HCT116 (cell line): ENCODE measurements at regions not wholly inside any gene's neighbourhood (a gene's known extent, or its start where the extent isn't known, plus 50 kb on each side); places are given as distances from the start of the nearest gene placed in this dataset.

Experiments
- ATAC-seq: fragments of 200-7000 bp; cut with Tn5 transposase; 2 replicates; pipeline ENCODE4 v1.9.1; 2020; ENCODE audit warnings: mild to moderate bottlenecking, moderate library complexity
- BruUV-seq: library from RNA; stranded (reverse); fragments of 400-500 nt; replicated peaks from 2 replicates; lab custom pipeline; 2021; lab: Mats Ljungman, UMichigan
- CTCF ChIA-PET: fragments of 300-600 bp; sonication (Branson Sonifier 250); formaldehyde crosslinking; loops from one replicate; lab custom pipeline; 2021; ENCODE audit warnings: antibody characterized with exemption; lab: Charles Lee
- POLR2A ChIA-PET: fragments of 300-600, 350-600 bp; sonication (Branson Sonifier 250); formaldehyde crosslinking; loops from one replicate; lab custom pipeline; 2021; ENCODE audit warnings: antibody characterized with exemption; lab: Charles Lee
- RAD21 ChIA-PET, 2 experiments: fragments of 300-600 bp; sonication (Branson Sonifier 250); formaldehyde crosslinking; loops; one replicate each; lab custom pipeline; 2023; ENCODE audit warnings: low total read pairs in 2 of 2; ENCODE audit not compliant: uncharacterized antibody in 2 of 2, unreplicated experiment in 2 of 2, low non-redundant PET in 1 of 2; lab: Charles Lee
- DNase-seq: peaks from one replicate; pipeline ENCODE4 v3.0.0-alpha.2; 2010; ENCODE audit warnings: low read depth, low spot score
- H2AFZ ChIP-seq: fragments of 200-600 bp; shearing (Covaris generic), sonication (generic); 2 replicates; pipeline ENCODE4 v1.6.1; 2017; ENCODE audit warnings: low read depth, mixed run types, mixed read lengths, antibody characterized with exemption, low read length; ENCODE audit not compliant: poor library complexity, severe bottlenecking
- H3K27ac ChIP-seq: 2 replicates; pipeline ENCODE4 v1.5.1; 2012; ENCODE audit warnings: low read depth, low read length
- H3K27me3 ChIP-seq: fragments of 200-600 bp; sonication (generic); 2 replicates; pipeline ENCODE4 v1.6.1; 2016; ENCODE audit warnings: mixed run types, low read length, mixed read lengths; ENCODE audit not compliant: insufficient read depth
- H3K36me3 ChIP-seq, 2 experiments: fragments of 200-500 bp in 1 of 2; fragments of 200-600 bp in 1 of 2; sonication (Bioruptor generic) in 1 of 2; sonication (generic) in 1 of 2; 2 replicates each; pipeline versions ENCODE4 v1.5.1 to v1.6.1; 2014 to 2016; ENCODE audit warnings: low read length in 2 of 2, inconsistent platforms in 1 of 2, mixed read lengths in 1 of 2, mixed run types in 1 of 2; ENCODE audit not compliant: insufficient read depth in 2 of 2, control insufficient read depth in 1 of 2
- H3K4me1 ChIP-seq, 2 experiments: fragments of 200-600 bp in 1 of 2; sonication (generic) in 1 of 2; 2 replicates each; pipeline versions ENCODE4 v1.5.1 to v1.6.1; 2012 to 2017; ENCODE audit warnings: low read length in 2 of 2, inconsistent platforms in 1 of 2, mild to moderate bottlenecking in 1 of 2, mixed read lengths in 1 of 2, mixed run types in 1 of 2, moderate library complexity in 1 of 2; ENCODE audit not compliant: insufficient read depth in 2 of 2, control insufficient read depth in 1 of 2
- H3K4me2 ChIP-seq: fragments of 200-600 bp; sonication (generic); 2 replicates; pipeline ENCODE4 v1.6.1; 2017; ENCODE audit warnings: mixed run types, low read length, mixed read lengths
- H3K4me3 ChIP-seq, 2 experiments: fragments of 200-600 bp in 1 of 2; sonication (generic) in 1 of 2; replicated peaks in 1 of 2; 2 replicates each; pipeline ENCODE4 v1.5.1; 2011 to 2016; ENCODE audit warnings: low read length in 2 of 2, control low read depth in 1 of 2, low read depth in 1 of 2, mild to moderate bottlenecking in 1 of 2, mixed read lengths in 1 of 2, mixed run types in 1 of 2
- H3K79me2 ChIP-seq: fragments of 200-600 bp; sonication (generic); 2 replicates; pipeline ENCODE4 v1.6.1; 2017; ENCODE audit warnings: mild to moderate bottlenecking, mixed run types, low read length, moderate library complexity, mixed read lengths; ENCODE audit not compliant: insufficient read depth
- H3K9ac ChIP-seq: fragments of 200-600 bp; sonication (generic); 2 replicates; pipeline ENCODE4 v1.6.1; 2016; ENCODE audit warnings: low read length, mixed read lengths
- H3K9me2 ChIP-seq: fragments of 200-600 bp; sonication (generic), shearing (Covaris generic); 2 replicates; pipeline ENCODE4 v1.6.1; 2017; ENCODE audit warnings: mixed run types, mild to moderate bottlenecking, moderate library complexity; ENCODE audit not compliant: insufficient read depth
- H3K9me3 ChIP-seq, 2 experiments: fragments of 200-500 bp in 1 of 2; fragments of 200-600 bp in 1 of 2; sonication (Bioruptor generic) in 1 of 2; sonication (generic) in 1 of 2; 2 replicates each; pipeline ENCODE4 v1.6.1; 2014 to 2017; ENCODE audit warnings: low read length in 2 of 2, mixed read lengths in 2 of 2, inconsistent platforms in 1 of 2, low read depth in 1 of 2, mild to moderate bottlenecking in 1 of 2, mixed run types in 1 of 2, moderate library complexity in 1 of 2; ENCODE audit not compliant: control insufficient read depth in 1 of 2, insufficient read depth in 1 of 2
- H4K20me1 ChIP-seq: fragments of 200-600 bp; sonication (generic), shearing (Covaris generic); 2 replicates; pipeline ENCODE4 v1.6.1; 2017; ENCODE audit warnings: mixed run types, mild to moderate bottlenecking, moderate library complexity; ENCODE audit not compliant: insufficient read depth
- CBX3 ChIP-seq: IDR thresholded peaks from 2 replicates; pipeline ENCODE4 v1.6.1; 2012; ENCODE audit warnings: low read depth
- CEBPB ChIP-seq: IDR thresholded peaks from 2 replicates; pipeline ENCODE4 v1.6.1; 2012; ENCODE audit warnings: low read depth
- CTCF ChIP-seq, 3 experiments: fragments of 200-600 bp in 1 of 3; sonication (generic) in 1 of 3; IDR thresholded peaks in 2 of 3; conservative IDR thresholded peaks in 1 of 3; 2 replicates each; pipeline ENCODE4 v1.5.1; 2012 to 2017; ENCODE audit warnings: low read depth in 2 of 3, low read length in 2 of 3, antibody characterized with exemption in 1 of 3, borderline replicate concordance in 1 of 3, control low read depth in 1 of 3, mild to moderate bottlenecking in 1 of 3, mixed read lengths in 1 of 3, mixed run types in 1 of 3, moderate library complexity in 1 of 3; ENCODE audit not compliant: insufficient read depth in 1 of 3
- EGR1 ChIP-seq: IDR thresholded peaks from 2 replicates; pipeline ENCODE4 v1.6.1; 2012; ENCODE audit warnings: low read depth
- ELF1 ChIP-seq: IDR thresholded peaks from 2 replicates; pipeline ENCODE4 v1.6.1; 2012; ENCODE audit warnings: low read depth, borderline replicate concordance
- EZH2 ChIP-seq: fragments of 200-600 bp; sonication (generic); IDR thresholded peaks from 2 replicates; pipeline ENCODE4 v1.6.1; 2017; ENCODE audit warnings: antibody characterized with exemption, mixed run types
- EZH2phosphoT487 ChIP-seq: fragments of 200-600 bp; IDR thresholded peaks from 2 replicates; pipeline ENCODE4 v1.6.1; 2018; ENCODE audit warnings: antibody characterized with exemption, borderline replicate concordance
- FOSL1 ChIP-seq: IDR thresholded peaks from 2 replicates; pipeline ENCODE4 v1.6.1; 2012; ENCODE audit warnings: low read depth
- JUND ChIP-seq: IDR thresholded peaks from 2 replicates; pipeline ENCODE4 v1.6.1; 2012
- MAX ChIP-seq: IDR thresholded peaks from 2 replicates; pipeline ENCODE4 v1.6.1; 2012
- POLR2A ChIP-seq: IDR thresholded peaks from 2 replicates; pipeline ENCODE4 v1.7.0; 2011; ENCODE audit warnings: borderline replicate concordance; ENCODE audit not compliant: insufficient read depth, insufficient read length; ENCODE audit errors: extremely low read depth
- POLR2AphosphoS5 ChIP-seq: IDR thresholded peaks from 2 replicates; pipeline ENCODE4 v1.6.1; 2011; ENCODE audit warnings: mild to moderate bottlenecking, low read depth, low read length, moderate library complexity
- SIN3A ChIP-seq: IDR thresholded peaks from 2 replicates; pipeline ENCODE4 v1.6.1; 2012; ENCODE audit warnings: low read depth
- SP1 ChIP-seq: IDR thresholded peaks from 2 replicates; pipeline ENCODE4 v1.6.1; 2012; ENCODE audit warnings: low read depth
- SRF ChIP-seq: IDR thresholded peaks from 2 replicates; pipeline ENCODE4 v1.6.1; 2012; ENCODE audit warnings: low read depth
- TCF7L2 ChIP-seq: IDR thresholded peaks from 2 replicates; pipeline ENCODE4 v1.7.0; 2011; ENCODE audit warnings: borderline replicate concordance, inconsistent platforms; ENCODE audit not compliant: insufficient read depth, insufficient read length; ENCODE audit errors: extremely low read depth
- YY1 ChIP-seq: IDR thresholded peaks from 2 replicates; pipeline ENCODE4 v1.6.1; 2011; ENCODE audit warnings: low read length, low read depth, moderate library complexity, mild to moderate bottlenecking; ENCODE audit not compliant: insufficient replicate concordance; ENCODE audit errors: extremely low read depth
- ZNF274 ChIP-seq: fragments of 200-500 bp; sonication (Bioruptor generic); IDR thresholded peaks from 2 replicates; pipeline ENCODE4 v1.6.1; 2014; ENCODE audit warnings: mild to moderate bottlenecking, low read depth, low read length, inconsistent platforms
- intact Hi-C: fragments of 100-400 bp; cut with micrococcal nuclease; formaldehyde crosslinking; loops from 2 replicates; pipeline ENCODE4 v1.10.0; 2022
- TF ChIP-seq, protein P1 (sequence below): IDR thresholded peaks from 2 replicates; pipeline ENCODE4 v1.6.1; 2012; ENCODE audit warnings: low read depth
- TF ChIP-seq, protein P2 (sequence below): IDR thresholded peaks from 2 replicates; pipeline ENCODE4 v1.6.1; 2011; ENCODE audit warnings: mild to moderate bottlenecking, low read length, moderate library complexity; ENCODE audit not compliant: insufficient replicate concordance; ENCODE audit errors: extremely low read depth

- Histone ChIP-seq H3K9ac (peak overlapping the region; percentile 65), H4K20me1 (no peaks in the 10 kb centered on the region), H2AFZ (peak overlapping the region; percentile 78), H3K36me3 (peaks cover 8 to 26% of the 10 kb centered on the region in 2 experiments; a peak in 3 of 4 replicates), H3K4me2 (peak overlapping the region; percentile 74), H3K79me2 (peaks cover 19% of the 10 kb centered on the region), H3K9me2 (no peaks in the 10 kb centered on the region), H3K4me3 (peak overlapping the region; percentile 66 to 89), H3K27ac (peak overlapping the region; percentile 73), H3K27me3 (no peaks in the 10 kb centered on the region), H3K9me3 (no peaks in the 10 kb centered on the region), H3K4me1 (peaks cover 11 to 42% of the 10 kb centered on the region in 2 experiments)
- RAD21 ChIA-PET: interaction anchor here in 1 of 2 experiments (1.5 kb wide), 1 partner anchor 9 kb away, joined by 4 read pairs; no protein-coding TSS in a partner anchor
- POLR2A ChIA-PET: interaction anchor here (1.2 to 1.4 kb wide), 2 partner anchors 9 to 204 kb away, joined by 3 to 7 read pairs; no protein-coding TSS in a partner anchor
- intact Hi-C loops: loop anchor here (5.0 kb wide), 1 partner anchor 376 kb away; no protein-coding TSS in a partner anchor
- CTCF ChIA-PET: interaction anchor here (3.0 kb wide), 1 partner anchor 9 kb away, joined by 27 read pairs; no protein-coding TSS in a partner anchor
- no TSS peak for BruUV-seq
- ATAC-seq: peak; percentile 89
- DNase-seq: peak; percentile 60
- TF ChIP-seq POLR2A (peak; percentile 82), TCF7L2 (no peak), SIN3A (peak; percentile 84), MAX (peak; percentile 82), CBX3 (no peak), SRF (peak; percentile 62), SP1 (peak; percentile 70), EZH2 (no peak), ELF1 (peak; percentile 48), EGR1 (no peak), YY1 (peak; percentile 76), JUND (peak; percentile 81), ZNF274 (no peak), CTCF (IDR thresholded peaks at IDR 0.05 in 2 of 3, conservative IDR thresholded peaks at IDR 0.05 in 1 of 3; ENCODE audit: borderline replicate concordance in 1 of 3, insufficient read depth in 1 of 3, low read depth in 2 of 3, low read length in 2 of 3) (0 out of 6 replicates have a peak, but pooled peaks of 1 of the 3 experiments have one; percentile 12), EZH2phosphoT487 (no peak), CEBPB (0 out of 2 replicates have a peak, but pooled peaks have one; percentile 32), POLR2AphosphoS5 (peak; percentile 80), FOSL1 (peak; percentile 84)
- TF ChIP-seq, protein P1, sequence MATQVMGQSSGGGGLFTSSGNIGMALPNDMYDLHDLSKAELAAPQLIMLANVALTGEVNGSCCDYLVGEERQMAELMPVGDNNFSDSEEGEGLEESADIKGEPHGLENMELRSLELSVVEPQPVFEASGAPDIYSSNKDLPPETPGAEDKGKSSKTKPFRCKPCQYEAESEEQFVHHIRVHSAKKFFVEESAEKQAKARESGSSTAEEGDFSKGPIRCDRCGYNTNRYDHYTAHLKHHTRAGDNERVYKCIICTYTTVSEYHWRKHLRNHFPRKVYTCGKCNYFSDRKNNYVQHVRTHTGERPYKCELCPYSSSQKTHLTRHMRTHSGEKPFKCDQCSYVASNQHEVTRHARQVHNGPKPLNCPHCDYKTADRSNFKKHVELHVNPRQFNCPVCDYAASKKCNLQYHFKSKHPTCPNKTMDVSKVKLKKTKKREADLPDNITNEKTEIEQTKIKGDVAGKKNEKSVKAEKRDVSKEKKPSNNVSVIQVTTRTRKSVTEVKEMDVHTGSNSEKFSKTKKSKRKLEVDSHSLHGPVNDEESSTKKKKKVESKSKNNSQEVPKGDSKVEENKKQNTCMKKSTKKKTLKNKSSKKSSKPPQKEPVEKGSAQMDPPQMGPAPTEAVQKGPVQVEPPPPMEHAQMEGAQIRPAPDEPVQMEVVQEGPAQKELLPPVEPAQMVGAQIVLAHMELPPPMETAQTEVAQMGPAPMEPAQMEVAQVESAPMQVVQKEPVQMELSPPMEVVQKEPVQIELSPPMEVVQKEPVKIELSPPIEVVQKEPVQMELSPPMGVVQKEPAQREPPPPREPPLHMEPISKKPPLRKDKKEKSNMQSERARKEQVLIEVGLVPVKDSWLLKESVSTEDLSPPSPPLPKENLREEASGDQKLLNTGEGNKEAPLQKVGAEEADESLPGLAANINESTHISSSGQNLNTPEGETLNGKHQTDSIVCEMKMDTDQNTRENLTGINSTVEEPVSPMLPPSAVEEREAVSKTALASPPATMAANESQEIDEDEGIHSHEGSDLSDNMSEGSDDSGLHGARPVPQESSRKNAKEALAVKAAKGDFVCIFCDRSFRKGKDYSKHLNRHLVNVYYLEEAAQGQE: no peak
- TF ChIP-seq, protein P2, sequence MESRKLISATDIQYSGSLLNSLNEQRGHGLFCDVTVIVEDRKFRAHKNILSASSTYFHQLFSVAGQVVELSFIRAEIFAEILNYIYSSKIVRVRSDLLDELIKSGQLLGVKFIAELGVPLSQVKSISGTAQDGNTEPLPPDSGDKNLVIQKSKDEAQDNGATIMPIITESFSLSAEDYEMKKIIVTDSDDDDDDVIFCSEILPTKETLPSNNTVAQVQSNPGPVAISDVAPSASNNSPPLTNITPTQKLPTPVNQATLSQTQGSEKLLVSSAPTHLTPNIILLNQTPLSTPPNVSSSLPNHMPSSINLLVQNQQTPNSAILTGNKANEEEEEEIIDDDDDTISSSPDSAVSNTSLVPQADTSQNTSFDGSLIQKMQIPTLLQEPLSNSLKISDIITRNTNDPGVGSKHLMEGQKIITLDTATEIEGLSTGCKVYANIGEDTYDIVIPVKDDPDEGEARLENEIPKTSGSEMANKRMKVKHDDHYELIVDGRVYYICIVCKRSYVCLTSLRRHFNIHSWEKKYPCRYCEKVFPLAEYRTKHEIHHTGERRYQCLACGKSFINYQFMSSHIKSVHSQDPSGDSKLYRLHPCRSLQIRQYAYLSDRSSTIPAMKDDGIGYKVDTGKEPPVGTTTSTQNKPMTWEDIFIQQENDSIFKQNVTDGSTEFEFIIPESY: no peak
Measured at GRCh38 chr4:55175779-55176231, 50.4 kb upstream of the KDR start.
